SK-N-SH treated with all-trans-retinoic acid at 6 μM for 48 hours (cell line): ENCODE measurements at regions not wholly inside any gene's neighbourhood (a gene's known extent, or its start where the extent isn't known, plus 50 kb on each side); places are given as distances from the start of the nearest gene placed in this dataset.
A peak's percentile ranks its signal among the peaks of the same experiment; 100 is the strongest.

Source experiments
- ATAC-seq: fragments of 200-7000 bp; cut with Tn5 transposase; 3 replicates; pipeline ENCODE4 v1.9.1; 2020; ENCODE audit warnings: mild to moderate bottlenecking, moderate library complexity
- ARNTL ChIP-seq: fragments of 450-650 bp; formaldehyde crosslinking; IDR thresholded peaks from 2 replicates; pipeline ENCODE4 v1.5.0; 2020; ENCODE audit warnings: low read depth, mild to moderate bottlenecking, moderate library complexity, borderline replicate concordance
- BACH2 ChIP-seq: fragments of 250-450 bp; sonication (Bioruptor Pico); IDR thresholded peaks from 2 replicates; pipeline ENCODE4 v1.9.0; 2021; ENCODE audit warnings: mild to moderate bottlenecking, borderline replicate concordance
- CREB5 ChIP-seq: fragments of 250-450 bp; sonication (Bioruptor Pico); IDR thresholded peaks from 2 replicates; pipeline ENCODE4 v1.5.1; 2020; ENCODE audit warnings: low read depth, mild to moderate bottlenecking, moderate library complexity
- CSDC2 ChIP-seq: fragments of 250-450 bp; sonication (Bioruptor Pico); IDR thresholded peaks from 2 replicates; pipeline ENCODE4 v1.5.0; 2020; ENCODE audit warnings: mild to moderate bottlenecking, moderate library complexity
- CSRNP3 ChIP-seq: fragments of 250-450 bp; sonication (Bioruptor Pico); IDR thresholded peaks from 2 replicates; pipeline ENCODE4 v1.5.1; 2021; ENCODE audit warnings: mild to moderate bottlenecking, moderate library complexity
- ESRRG ChIP-seq: fragments of 250-450 bp; sonication (Bioruptor Pico); IDR thresholded peaks from 2 replicates; pipeline ENCODE4 v1.6.1; 2021; ENCODE audit warnings: mild to moderate bottlenecking
- GLIS3 ChIP-seq: fragments of 250-450 bp; sonication (Bioruptor Pico); IDR thresholded peaks from 2 replicates; pipeline ENCODE4 v1.5.0; 2020; ENCODE audit warnings: mild to moderate bottlenecking, moderate library complexity
- ISL1 ChIP-seq: fragments of 250-450 bp; sonication (Bioruptor Pico); IDR thresholded peaks from 2 replicates; pipeline ENCODE4 v2.1.2; 2022; ENCODE audit warnings: mild to moderate bottlenecking, moderate library complexity
- PATZ1 ChIP-seq: fragments of 250-450 bp; sonication (Bioruptor Pico); IDR thresholded peaks from 2 replicates; pipeline ENCODE4 v1.8.0; 2020; ENCODE audit warnings: mild to moderate bottlenecking, moderate library complexity, borderline replicate concordance
- PPARA ChIP-seq: fragments of 250-450 bp; sonication (Bioruptor Pico); IDR thresholded peaks from 2 replicates; pipeline ENCODE4 v1.5.0; 2020; ENCODE audit warnings: mild to moderate bottlenecking, borderline replicate concordance
- RARB ChIP-seq: fragments of 250-450 bp; sonication (Bioruptor Pico); IDR thresholded peaks from 2 replicates; pipeline ENCODE4 v1.8.0; 2021; ENCODE audit warnings: mild to moderate bottlenecking, moderate library complexity
- SNAI2 ChIP-seq: fragments of 250-450 bp; sonication (Bioruptor Pico); IDR thresholded peaks from 2 replicates; pipeline ENCODE4 v1.5.0; 2020; ENCODE audit warnings: mild to moderate bottlenecking, moderate library complexity
- TCF4 ChIP-seq: fragments of 250-450 bp; sonication (Bioruptor Pico); IDR thresholded peaks from 2 replicates; pipeline ENCODE4 v1.8.0; 2021; ENCODE audit warnings: mild to moderate bottlenecking, moderate library complexity, borderline replicate concordance
- TOX ChIP-seq: fragments of 250-450 bp; sonication (Bioruptor Pico); IDR thresholded peaks from 2 replicates; pipeline ENCODE4 v1.8.0; 2021; ENCODE audit warnings: mild to moderate bottlenecking, moderate library complexity, borderline replicate concordance
- TSHZ2 ChIP-seq: fragments of 250-450 bp; sonication (Bioruptor Pico); IDR thresholded peaks from 2 replicates; pipeline ENCODE4 v1.5.0; 2020; ENCODE audit warnings: mild to moderate bottlenecking, moderate library complexity
- ZFP3 ChIP-seq: fragments of 250-450 bp; sonication (Bioruptor Pico); IDR thresholded peaks from 2 replicates; pipeline ENCODE4 v1.5.0; 2020; ENCODE audit warnings: mild to moderate bottlenecking, moderate library complexity
- ZFP30 ChIP-seq: fragments of 450-650 bp; formaldehyde crosslinking; IDR thresholded peaks from 2 replicates; pipeline ENCODE4 v1.5.0; 2022; ENCODE audit warnings: mild to moderate bottlenecking, moderate library complexity
- ZNF565 ChIP-seq: fragments of 450-650 bp; formaldehyde crosslinking; conservative IDR thresholded peaks from 2 replicates; pipeline ENCODE4 v1.5.0; 2020; ENCODE audit warnings: low read depth, mild to moderate bottlenecking, moderate library complexity
- ZNF70 ChIP-seq: fragments of 450-650 bp; formaldehyde crosslinking; IDR thresholded peaks from 2 replicates; pipeline ENCODE4 v1.5.0; 2020; ENCODE audit warnings: mild to moderate bottlenecking, moderate library complexity
- ZNF8 ChIP-seq: fragments of 450-650 bp; formaldehyde crosslinking; IDR thresholded peaks from 2 replicates; pipeline ENCODE4 v1.5.0; 2020; ENCODE audit warnings: mild to moderate bottlenecking, moderate library complexity

GRCh38 chr12:71304306-71304705, 135.3 kb upstream of the LGR5 start:
- TF ChIP-seq ARNTL: no peak
- no peak for TF ChIP-seq RARB (CRISPR knock-in tag)
- TF ChIP-seq ESRRG (CRISPR knock-in tag): no peak
- no peak for ATAC-seq

- no peak for ATAC-seq
These were observed 136.4 kb upstream of the LGR5 start for GRCh38 chr12:71303199-71303598.

GRCh38 chr12:71300772-71301675, 138.6 kb upstream of the LGR5 start:
- no peak for ATAC-seq
- no peak for TF ChIP-seq ISL1 (CRISPR knock-in tag)
- TF ChIP-seq ZNF70 (CRISPR knock-in tag): no peak
- no peak for TF ChIP-seq CSDC2 (CRISPR knock-in tag)
- no peak for TF ChIP-seq ZFP3 (CRISPR knock-in tag)
- no peak for TF ChIP-seq SNAI2 (CRISPR knock-in tag)
- TF ChIP-seq PPARA (CRISPR knock-in tag): no peak
- no peak for TF ChIP-seq BACH2 (CRISPR knock-in tag)
- TF ChIP-seq TSHZ2 (CRISPR knock-in tag): no peak
- no peak for TF ChIP-seq CREB5
- TF ChIP-seq PATZ1: no peak
- TF ChIP-seq GLIS3 (CRISPR knock-in tag): no peak
- no peak for TF ChIP-seq ZFP30 (CRISPR knock-in tag)
- no peak for TF ChIP-seq RARB (CRISPR knock-in tag)
- no peak for TF ChIP-seq ARNTL
- no peak for TF ChIP-seq CSRNP3 (CRISPR knock-in tag)
- TF ChIP-seq TOX (CRISPR knock-in tag): no peak
- TF ChIP-seq TCF4 (CRISPR knock-in tag): no peak
- TF ChIP-seq, all 23 proteins: peak for 0

More at GRCh38 chr12:71303199-71303598, 136.4 kb upstream of the LGR5 start:
- no peak for TF ChIP-seq RARB (CRISPR knock-in tag)
- no peak for TF ChIP-seq CSDC2 (CRISPR knock-in tag)
- TF ChIP-seq SNAI2 (CRISPR knock-in tag): no peak
- no peak for TF ChIP-seq ZNF565 (CRISPR knock-in tag)

- ATAC-seq: no peak
- no peak for TF ChIP-seq GLIS3 (CRISPR knock-in tag)
- no peak for TF ChIP-seq ZNF8 (CRISPR knock-in tag)
- TF ChIP-seq PPARA (CRISPR knock-in tag): no peak
- no peak for TF ChIP-seq ZNF565 (CRISPR knock-in tag)
- no peak for TF ChIP-seq BACH2 (CRISPR knock-in tag)
- no peak for TF ChIP-seq ZFP30 (CRISPR knock-in tag)
- peak; percentile 15; the same call in 1 of the 2 replicates for TF ChIP-seq ISL1 (CRISPR knock-in tag)
- 0 out of 2 replicates have a peak, but pooled peaks have one; percentile 7 for TF ChIP-seq CREB5
These were observed 139.8 kb upstream of the LGR5 start for GRCh38 chr12:71299541-71300376.
